DMS 273 treated with DMSO at 0.1 percent for 48 hours (cell line): ENCODE measurements at regions not wholly inside any gene's neighbourhood (a gene's known extent, or its start where the extent isn't known, plus 50 kb on each side); places are given as distances from the start of the nearest gene placed in this dataset.
"Not testable (repeated sequence)": the region's sequence is repeated elsewhere in the genome, so short reads cannot be mapped to it uniquely, and the experiment has no call there.

Source experiments
- DNase-seq: peaks from one replicate; lab custom pipeline; 2025; lab: John Stamatoyannopoulos, UW

DNA sequence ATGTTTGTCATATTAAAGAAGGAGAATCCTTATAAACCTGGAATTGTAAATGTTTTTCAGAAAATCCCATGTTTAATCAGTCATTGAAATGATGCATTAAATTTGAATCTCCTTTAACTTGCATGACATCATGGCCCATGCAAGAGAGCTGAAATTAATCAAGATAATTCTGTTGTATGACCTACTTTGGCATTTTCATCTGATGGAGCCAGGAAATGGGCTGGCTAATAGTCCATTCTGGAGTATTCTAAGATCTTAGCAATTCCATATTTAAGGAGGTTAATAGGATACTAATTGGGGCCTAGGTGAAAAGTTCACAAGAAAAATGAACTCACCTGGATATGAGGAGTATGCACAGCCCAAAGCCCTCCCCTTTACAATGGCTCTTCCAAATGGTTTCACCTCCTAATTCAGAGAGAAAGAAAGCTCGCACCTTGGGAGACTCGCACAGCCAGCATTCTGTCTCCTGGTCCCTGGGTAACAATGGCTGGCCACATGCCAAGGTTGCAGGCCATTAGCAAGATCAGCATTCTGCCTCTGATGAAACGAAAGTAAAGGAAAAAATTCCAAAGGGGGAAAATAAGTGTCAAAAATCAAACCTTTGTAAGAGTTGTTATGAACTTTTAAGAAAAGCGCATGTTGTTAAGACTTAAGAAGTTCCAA, 786.4 kb downstream of the MCTP2 start:
- no peak for DNase-seq

DNA sequence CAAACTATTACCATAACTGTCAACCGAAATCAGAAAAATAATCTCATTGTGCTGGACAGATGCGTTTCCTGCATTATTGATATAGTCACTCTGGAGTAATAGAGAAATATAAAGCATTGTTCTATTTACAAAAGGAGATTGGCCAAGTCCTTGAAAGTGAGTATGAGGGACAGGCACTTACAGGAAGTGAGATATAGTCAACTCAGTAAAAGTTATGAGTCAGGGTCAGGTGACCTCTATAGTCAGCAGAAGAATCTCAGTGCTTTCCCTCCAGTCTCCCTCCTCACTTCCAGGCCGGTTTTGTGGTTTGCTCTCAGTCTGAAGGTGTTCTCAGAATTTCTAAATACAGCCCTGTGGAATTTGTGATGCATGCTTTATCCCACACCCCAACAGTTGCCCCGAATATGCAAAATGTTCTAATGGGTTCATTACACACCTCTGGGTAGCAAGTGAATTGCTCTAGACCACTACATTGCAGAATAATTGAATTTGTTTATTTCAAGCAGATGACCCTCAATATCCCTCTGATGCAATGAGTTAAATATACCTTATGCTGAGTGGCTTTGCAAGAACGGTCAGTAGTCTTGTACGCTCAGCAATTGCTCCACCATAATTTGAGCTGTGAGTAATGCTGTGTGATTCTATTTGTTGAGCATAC, 787.7 kb downstream of the MCTP2 start:
- no peak for DNase-seq

DNA sequence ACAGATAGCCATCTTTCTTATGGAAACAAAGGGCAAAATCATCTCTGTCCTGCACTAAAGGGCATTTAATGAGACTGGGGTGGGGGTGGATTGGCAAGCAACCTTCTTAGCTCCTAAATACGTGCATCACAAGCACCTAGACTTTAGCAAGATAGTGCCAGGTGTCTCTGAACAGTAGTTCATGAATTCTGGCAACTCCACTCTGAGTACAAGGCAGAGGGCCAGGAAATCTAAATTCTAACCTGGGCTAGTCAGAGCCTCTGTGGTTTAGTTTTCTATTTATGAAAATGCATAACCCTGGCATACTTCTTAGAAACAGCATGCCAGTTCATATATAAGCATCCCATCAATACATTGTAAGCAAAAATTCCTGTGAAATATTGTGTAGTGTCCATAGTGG, 788.5 kb downstream of the MCTP2 start:
- DNase-seq = no peak

DNA sequence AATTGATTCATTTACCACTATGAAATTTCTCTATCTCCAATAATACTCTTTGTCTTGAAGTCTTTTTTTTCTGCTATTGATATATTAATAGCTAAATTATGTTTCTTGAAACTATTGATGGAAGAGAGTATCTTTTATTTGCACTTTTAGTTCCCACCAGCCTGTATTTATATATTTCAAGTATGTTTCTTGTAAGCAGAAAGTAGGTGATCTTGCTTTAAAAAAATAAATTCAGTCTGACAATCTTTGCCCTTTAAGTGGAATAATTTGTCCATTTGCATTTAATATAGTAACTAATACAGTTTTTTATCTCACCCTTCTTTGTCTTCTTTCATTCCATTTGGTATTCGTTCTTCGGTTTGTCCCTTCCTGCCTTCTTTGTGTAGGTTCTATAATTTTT, 790.5 kb downstream of the MCTP2 start:
- DNase-seq = no peak

DNA sequence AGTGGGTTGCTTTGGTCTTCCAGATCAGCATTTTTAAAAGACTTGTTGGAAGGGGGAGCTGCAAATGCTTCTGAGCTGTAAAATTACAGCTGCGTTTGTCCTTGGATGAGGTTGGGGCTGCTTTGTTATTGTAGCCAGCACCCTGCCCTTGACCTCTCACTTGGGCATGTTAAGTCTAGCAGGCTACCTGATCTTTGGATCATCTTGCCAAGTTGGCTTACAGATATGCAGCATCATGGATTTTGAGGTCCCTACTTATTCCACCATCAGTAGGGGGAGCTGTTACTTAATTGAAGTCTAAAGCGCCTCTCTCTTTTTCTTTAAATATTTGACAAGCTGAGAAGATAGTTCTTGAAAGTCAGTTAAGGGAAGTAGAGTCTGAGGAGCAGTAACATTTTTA, 793.0 kb downstream of the MCTP2 start:
- no peak for DNase-seq

DNA sequence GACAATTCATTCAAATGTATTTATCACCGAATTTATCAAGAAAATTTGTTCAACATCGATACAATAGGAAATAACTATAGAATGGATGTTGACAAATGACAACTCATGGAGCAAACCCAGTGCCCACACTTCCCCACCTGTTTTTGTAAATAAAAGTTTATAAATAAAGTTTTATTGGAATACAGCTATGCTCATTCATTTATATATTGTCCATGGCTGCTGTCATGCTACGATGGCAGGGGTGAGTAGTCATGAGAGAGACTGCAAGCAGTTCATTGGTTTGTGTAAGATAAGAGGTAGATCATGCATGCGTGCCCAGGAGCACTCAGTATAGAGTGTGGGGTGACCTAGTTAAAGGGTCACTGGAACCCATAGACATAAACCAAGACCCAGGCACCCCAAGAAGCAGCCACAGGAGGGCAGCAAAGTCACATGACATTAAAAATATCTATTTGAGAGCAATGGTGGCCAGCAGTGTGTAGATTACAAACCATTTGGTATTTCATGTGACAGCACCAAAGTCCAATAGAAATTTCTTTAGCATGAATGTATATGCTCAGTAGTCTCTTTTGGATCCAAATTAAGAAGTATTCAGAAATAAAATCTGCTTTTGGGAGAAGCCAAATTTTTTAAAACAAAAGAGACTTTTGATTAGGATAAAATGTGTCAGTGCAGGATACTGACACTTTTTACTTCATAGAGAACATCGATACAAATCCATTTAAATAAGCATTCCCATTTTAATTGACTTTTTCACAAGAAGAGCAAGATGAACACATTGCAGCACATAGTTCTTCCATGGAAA, 794.8 kb downstream of the MCTP2 start:
- no peak for DNase-seq

DNA sequence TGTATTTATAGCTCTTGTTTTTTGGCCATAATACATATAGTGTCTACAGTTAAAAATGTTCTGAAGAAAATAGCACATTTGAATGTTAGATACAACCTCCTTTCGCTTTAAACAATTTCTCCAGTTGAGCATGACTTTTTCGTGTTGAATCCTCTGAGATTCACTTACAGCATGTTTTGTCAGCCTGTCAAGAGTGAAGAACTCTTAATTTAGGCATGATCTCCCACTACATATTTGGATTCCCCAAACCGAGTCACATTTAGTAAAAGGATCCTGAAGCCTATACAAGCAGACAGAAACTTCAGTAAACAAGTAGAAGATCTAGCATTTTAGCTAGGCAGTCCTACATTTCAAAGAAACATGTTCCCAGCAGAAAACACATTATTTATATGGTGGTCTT, 796.6 kb downstream of the MCTP2 start:
- DNase-seq = no peak

DNA sequence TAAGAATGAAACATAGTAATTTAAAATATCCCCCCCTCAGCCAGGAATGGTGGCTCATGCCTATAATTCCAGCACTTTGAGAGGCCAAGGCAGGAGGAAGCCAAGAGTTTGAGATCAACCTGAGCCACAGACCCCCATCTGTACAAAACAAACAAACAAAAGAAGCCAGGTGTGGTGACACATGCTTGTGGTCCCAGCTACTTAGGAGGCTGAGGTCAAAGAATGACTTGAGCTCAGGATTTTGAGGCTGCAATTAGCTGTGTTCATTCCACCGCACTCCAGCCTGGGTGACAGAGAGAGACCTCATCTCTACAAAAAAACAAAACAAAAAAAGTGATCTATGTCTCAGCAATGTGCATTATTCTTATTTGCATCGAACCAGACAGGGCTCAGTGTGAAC, 800.8 kb downstream of the MCTP2 start:
- DNase-seq = no peak

DNA sequence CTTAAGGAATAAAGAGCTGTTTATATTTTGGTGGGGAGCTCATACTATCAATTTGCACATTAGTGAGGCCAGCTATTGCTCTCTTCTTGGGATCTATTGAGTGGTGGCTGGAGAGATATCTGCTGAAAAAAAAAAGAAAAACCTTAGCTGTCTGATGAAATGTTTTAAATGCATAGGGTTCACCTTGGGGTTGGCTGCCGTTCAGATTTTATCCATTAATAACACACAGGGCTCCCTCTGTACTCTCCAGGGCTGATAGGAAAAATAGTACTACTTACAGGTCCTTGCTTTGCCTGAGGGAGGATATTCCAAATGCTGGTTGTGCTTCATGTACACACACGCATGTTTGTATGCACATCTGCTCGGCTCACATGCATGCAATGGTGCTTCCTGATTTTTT, 803.7 kb downstream of the MCTP2 start:
- DNase-seq = no peak

DNA sequence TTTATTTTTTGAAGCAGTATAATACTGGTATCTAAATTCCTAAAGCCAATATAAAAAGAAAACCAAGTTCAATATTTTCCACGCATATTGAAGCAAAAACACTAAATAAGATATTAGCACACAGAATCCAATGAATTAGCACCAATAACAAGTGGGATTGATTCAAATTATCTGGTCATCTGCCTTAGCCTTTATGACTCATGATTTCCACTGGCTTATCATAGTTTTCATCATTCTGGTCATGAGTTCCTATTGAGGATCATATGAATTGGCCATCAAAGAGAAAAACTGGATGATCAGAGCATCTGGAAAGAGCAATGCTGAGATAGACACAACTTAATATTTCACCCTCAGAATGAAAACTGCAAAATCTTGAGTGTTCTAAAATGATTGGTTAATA, 809.9 kb downstream of the MCTP2 start:
- DNase-seq = no peak

DNA sequence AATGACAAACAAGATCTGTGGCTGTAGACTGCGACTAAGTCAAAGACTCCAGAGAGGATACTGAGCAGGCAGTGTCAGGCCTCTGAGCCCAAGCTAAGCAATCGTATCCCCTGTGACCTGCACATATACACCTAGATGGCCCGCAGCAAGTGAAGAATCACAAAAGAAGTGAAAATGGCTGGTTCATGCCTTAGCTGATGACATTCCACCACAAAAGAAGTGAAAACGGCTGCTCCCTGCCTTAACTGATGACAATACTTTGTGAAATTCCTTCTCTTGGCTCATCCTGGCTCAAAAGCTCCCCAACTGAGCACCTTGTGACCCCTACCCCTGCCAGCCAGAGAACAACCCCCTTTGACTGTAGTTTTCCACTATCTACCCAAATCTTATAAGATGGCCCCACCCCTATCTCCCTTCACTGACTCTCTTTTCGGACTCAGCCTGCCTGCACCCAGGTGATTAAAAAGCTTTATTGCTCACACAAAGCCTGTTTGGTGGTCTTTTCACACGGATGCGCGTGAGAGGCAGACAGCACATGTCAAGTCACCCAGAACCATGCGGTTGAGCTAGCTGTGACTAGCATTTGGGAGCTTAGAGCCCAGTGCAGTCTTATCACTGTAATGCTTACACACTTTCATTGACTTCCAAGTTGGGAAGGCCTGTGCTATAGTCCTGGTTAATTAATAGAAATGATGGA, 812.0 kb downstream of the MCTP2 start:
- not testable (repeated sequence) for DNase-seq

DNA sequence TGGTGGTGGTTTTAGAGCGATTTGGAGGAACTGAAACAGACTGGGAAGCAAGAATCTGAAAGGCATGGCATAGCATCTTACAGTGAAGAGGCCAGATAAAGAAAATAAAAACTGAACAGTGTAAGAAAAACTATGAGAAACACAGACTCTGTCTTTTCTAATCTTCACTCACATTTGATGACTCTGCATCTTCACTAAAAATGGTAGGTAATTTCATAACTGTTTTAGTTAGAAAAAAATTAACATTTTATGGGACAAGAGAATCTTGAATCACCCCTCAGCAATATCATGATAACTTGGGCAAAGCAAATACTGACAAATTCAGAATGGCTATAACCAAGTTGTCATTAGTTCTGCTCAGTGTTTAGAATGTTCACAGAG, 812.6 kb downstream of the MCTP2 start:
- no peak for DNase-seq

DNA sequence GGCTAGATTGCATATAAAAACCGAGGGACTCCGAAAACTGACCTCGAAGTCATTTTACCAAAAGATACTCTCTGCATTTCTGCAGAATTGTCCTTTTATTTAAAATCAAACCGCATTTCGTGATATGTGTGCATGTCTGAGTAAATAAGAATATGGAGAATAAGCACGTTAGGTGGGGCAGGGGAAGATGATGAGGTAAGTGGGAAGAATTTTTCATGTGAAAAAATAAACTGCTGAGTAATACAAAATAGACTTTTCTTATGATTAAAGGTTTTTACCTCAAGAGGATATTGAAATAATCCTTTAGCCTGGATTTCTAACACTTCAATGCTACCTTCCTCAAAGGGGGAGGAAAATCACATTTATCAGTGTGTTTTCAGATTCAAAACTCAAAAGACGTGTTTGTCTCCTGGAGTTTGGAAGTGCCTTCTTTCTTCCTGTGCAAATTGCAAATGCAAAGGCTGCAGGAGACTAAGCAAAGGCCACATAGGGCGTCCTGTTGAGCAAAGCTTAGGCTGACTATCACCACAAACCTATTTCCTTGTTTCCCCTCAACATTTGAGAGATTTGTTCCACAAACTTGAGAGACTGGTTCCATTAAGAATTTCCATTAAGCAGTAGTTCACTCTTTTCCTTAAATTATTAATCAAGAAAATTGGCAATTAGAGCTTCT, 813.5 kb downstream of the MCTP2 start:
- no peak for DNase-seq

DNA sequence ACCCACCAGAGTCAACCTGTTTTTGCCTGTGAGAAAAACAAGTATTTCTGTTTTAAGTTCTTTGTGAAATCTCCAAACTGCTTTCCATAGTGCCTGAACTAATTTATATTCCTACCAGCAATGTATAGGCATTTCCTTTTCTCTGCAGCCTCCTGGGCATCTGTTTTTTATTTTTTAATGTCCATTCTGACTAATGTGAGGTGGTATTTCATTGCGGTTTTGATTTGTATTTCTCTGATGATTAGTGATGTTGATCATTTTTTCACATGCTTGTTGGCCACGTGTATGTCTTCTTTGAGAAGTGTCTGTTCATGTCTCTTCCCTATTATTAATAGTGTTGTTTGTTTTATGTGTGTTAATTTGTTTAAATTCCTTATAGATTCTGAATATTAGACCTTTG, 820.5 kb downstream of the MCTP2 start:
- no peak for DNase-seq

DNA sequence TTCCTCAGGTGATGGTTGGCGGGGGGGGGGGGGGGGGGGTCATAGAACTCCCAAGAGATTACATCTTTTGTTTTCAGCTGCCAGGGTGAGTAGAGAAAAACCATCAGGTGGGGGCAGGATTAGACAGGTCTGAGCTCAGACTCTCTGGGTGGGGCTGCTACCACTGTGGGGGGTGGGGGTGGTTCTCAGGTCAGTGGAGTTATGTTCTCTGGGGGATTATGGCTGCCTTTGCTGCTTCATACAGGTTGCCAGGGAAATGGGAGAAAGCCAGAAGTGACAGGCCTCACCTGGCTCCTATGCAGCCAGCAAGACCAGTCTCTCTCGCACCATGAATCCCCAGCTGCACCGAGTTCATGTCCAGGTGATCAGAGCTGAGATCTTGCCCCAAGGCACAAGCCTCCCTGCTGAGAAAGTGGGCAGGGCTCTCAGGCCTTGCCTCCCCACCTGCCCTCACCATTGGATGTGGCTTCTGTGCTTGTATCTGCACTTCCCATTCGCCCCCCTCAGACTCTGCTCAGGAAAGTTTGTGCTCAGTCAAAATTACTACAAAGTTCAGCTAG, 828.1 kb downstream of the MCTP2 start:
- DNase-seq = no peak

DNA sequence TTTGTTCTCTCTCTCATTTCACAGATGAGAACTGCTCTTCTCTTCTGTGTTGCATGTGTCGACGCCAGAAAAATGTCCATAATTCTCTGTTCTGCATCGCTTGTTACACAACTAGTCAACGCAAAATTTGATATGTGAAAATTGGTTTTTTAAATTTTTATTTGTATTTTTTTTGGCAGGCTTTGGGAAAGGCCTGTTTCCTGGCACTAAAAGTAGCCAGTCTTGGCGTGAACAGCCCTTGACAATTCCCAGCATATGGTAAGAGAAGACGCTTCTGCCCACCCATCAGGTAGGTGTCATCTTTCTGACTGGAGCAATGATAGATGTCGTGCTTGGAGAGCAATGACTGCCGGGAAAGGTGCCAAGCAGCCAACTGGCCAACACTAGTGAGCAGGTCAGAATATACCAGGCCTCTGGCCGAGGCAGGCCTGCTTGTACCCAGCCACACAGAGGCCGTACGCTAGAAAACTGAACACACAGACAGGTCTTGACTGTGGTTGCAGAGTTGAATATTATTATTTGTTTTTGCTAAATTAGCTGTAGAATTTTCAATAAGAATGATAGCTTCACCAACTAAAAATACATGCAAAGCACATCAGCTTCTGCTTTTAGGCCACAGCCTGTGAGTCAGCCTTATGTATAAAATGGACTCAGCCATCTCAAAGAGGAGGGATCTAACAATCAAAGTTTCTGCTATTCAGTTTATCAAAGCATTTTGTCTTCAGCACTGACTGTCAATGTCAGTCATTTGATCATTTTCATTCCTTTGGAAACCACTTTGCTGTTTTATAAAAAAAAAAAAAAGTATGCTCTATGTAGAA, 837.5 kb downstream of the MCTP2 start:
- DNase-seq = no peak

DNA sequence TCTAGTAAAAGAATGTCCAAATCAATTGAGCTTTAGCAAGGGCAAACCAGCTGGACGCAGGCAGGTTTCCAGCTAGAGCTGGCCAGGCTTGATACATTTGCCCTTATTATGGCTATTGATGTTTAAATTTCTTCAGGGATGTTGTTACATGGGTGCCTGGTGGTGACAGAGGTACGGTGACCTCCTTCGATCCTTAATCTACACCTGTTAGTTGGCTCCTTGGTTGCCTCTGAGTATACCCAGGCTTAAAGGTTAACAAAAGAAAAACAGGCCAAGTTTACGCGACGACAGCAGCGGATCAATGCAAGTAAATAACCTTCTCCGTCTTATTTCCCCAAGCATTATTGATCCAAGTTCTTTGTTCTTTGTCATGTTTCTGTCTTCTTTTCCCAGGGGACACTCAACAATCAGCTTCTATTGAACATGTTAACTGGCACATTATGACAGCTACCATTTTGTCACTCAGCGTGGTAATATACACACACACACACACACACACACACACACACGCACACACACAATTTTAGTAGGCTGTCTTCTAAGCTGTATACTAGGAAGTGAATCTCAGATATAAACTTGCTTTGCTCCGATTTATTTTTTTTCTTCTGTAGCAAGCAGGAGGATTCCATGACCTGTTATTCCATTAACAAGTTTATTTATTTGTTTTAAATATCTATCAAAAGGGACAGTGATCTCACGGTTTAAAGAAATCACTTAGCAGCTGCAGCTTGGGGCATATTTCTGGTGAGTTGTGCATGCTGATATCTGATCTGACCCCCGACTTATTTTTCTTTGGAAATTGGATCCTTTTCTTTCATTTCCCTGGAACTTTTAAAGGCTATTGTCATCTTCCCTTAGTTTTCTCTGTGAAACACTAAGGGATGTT, 844.7 kb downstream of the MCTP2 start:
- DNase-seq = no peak

DNA sequence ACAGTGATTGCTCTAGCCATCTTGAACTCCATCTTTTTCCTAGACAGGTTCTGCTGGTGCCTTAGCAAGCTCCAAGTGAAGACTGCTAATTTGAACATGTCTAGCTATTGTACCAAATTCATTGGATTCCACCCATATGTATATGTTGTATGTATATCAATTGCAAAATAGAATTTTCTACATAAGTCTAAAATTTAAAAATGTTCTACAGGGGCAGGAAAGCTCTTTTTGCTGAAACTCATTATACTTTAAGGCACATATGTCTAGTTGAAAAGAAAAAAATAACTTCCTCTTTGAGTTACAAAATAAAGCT, 845.3 kb downstream of the MCTP2 start:
- no peak for DNase-seq

DNA sequence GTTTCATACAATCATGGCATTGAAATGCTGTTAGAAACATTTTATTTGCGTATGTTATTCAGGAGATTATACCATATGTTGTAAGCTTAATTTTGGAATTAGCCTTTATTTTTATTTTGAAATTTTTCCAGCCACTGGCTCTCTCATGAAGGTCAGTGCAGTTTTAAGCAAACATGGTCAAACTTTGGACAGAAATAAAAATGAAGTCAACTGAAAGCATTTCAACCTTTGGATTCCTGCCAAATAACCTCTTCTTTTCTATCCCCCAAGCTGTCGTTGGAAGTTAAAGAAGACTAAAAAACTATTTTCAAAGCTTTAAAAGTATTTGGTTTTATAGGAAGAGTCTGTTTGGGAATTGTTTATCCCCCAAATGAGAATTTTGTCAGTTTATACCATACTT, 846.6 kb downstream of the MCTP2 start:
- DNase-seq = no peak

DNA sequence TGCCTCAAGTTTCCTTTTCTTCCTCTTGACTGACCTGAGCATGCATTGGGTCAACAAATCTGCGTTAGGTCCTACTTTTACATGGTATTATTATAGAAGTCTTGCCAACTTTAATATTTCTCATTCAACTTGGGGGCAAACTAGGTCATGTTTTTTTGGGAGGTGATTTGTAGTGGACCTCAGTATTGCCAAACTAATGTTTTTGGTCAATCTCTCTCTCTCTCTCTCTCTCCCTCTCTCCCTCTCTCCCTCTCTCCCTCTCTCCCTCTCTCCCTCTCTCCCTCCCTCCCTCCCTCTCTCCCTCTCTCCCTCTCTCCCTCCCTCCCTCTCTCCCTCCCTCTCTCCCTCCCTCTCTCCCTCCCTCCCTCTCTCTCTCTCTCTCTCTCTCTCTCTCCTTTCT, 848.9 kb downstream of the MCTP2 start:
- DNase-seq = not testable (repeated sequence)
